ENCODE measurements at regions not wholly inside any gene's neighbourhood (a gene's known extent, or its start where the extent isn't known, plus 50 kb on each side); places are given as distances from the start of the nearest gene placed in this dataset.
"Not testable (repeated sequence)": the region's sequence is repeated elsewhere in the genome, so short reads cannot be mapped to it uniquely, and the experiment has no call there.

DNA sequence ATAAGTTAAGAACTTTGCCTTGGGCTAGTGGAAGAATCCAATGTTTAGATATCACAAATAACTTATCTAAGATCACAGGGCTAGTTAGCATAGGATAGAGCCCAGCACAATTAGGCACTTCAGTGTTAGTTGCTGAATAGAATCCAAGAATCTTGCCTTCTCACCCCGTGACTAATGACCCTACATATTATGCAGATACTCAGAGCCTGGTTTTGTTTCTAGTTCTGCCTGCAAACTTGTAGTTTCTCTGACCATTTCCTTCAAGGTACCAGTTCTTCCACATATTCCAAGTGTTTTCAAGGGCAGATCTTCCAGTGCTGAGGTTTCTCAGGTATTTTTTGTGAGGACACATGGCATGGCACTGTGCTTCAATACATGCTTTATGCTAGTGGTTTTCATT, 239.3 kb downstream of the KCNK2 start:
- no peak overlapping the region for H3K27ac Mint-ChIP-seq (ENCODE audit: low read depth, unreplicated experiment)
- BruUV-seq (replicated peaks) = no TSS peak
- intact Hi-C loops (cut with micrococcal nuclease) = no loop called here
- no peaks in the 10 kb centered on the region for H3K36me3 Mint-ChIP-seq (ENCODE audit: insufficient read depth, unreplicated experiment)
- no peak for DNase-seq (ENCODE audit: unreplicated experiment)
- peaks cover 16% of the 10 kb centered on the region for H3K9me3 Mint-ChIP-seq (ENCODE audit: unreplicated experiment)
- H3K4me1 Mint-ChIP-seq (ENCODE audit: insufficient read depth, unreplicated experiment) = no peaks in the 10 kb centered on the region
- H3K27me3 Mint-ChIP-seq (ENCODE audit: insufficient read depth, unreplicated experiment) = no peaks in the 10 kb centered on the region
- POLR2A ChIA-PET = no interaction called here
- no peak for TF ChIP-seq CTCF (IDR thresholded peaks at IDR 0.05; ENCODE audit: unreplicated experiment)
- no peak overlapping the region for H3K4me3 Mint-ChIP-seq (ENCODE audit: unreplicated experiment)
- CTCF ChIA-PET = interaction anchor here (0.6 kb wide), 1 partner anchor 34 kb away, joined by 3 read pairs; no protein-coding TSS in a partner anchor

DNA sequence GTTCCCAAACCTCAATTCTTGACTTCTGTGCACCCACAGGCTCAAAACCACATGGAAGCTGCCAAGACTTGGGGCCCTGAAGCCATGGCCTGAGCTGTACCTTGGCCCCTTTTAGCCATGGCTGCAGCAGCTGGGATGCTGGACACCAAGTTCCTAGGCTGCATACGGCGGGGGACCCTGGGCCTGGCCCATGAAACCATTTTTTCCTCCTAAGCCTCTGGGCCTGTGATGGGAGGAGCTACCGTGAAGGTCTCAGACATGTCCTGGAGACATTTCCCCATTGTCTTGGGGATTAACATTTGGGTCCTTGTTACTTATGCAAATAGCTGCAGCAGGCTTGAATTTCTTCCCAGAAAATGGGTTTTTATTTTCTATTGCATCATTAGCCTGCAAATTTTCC, 241.5 kb downstream of the KCNK2 start:
- POLR2A ChIA-PET; H3K4me1 Mint-ChIP-seq (ENCODE audit: insufficient read depth, unreplicated experiment); H3K4me3 Mint-ChIP-seq (ENCODE audit: unreplicated experiment); intact Hi-C loops (cut with micrococcal nuclease); H3K9me3 Mint-ChIP-seq (ENCODE audit: unreplicated experiment); H3K36me3 Mint-ChIP-seq (ENCODE audit: insufficient read depth, unreplicated experiment); H3K27me3 Mint-ChIP-seq (ENCODE audit: insufficient read depth, unreplicated experiment); H3K27ac Mint-ChIP-seq (ENCODE audit: low read depth, unreplicated experiment); BruUV-seq (replicated peaks); DNase-seq (ENCODE audit: unreplicated experiment): not testable (repeated sequence)
- CTCF ChIA-PET = interaction anchor here (0.6 to 1.3 kb wide), 2 partner anchors 11 to 197 kb away, joined by 4 to 8 read pairs; no protein-coding TSS in a partner anchor

DNA sequence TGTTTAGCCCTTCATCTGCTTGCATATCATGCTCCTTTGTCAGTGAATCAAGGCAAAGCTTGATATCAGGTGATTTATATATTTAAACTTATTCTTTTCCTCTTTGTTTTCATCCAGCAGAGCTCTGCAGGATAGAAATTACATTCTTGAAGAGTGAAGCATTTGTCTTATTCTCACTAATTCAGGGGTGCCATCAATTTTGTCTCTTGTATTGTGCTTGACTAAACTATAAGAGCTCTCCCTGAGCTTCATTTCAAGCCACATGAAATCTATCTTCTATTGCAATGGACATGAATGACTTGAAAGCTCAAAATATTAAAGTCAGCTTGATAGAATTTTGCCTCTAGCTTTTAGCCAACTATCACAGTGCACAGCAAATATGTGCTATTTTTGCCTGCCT, 236.7 kb upstream of the KCTD3 start:
- H3K27me3 Mint-ChIP-seq (ENCODE audit: insufficient read depth, unreplicated experiment) = no peaks in the 10 kb centered on the region
- intact Hi-C loops (cut with micrococcal nuclease) = no loop called here
- no peaks in the 10 kb centered on the region for H3K36me3 Mint-ChIP-seq (ENCODE audit: insufficient read depth, unreplicated experiment)
- H3K4me1 Mint-ChIP-seq (ENCODE audit: insufficient read depth, unreplicated experiment) = no peaks in the 10 kb centered on the region
- ChIA-PET CTCF (interaction anchor here (0.6 to 0.8 kb wide), 3 partner anchors 18 to 292 kb away, joined by 3 to 4 read pairs (median 4); no protein-coding TSS in a partner anchor), POLR2A (interaction anchor here (0.6 kb wide), 1 partner anchor 46 kb away, joined by 3 read pairs; no protein-coding TSS in a partner anchor)
- H3K27ac Mint-ChIP-seq (ENCODE audit: low read depth, unreplicated experiment) = no peak overlapping the region
- DNase-seq (ENCODE audit: unreplicated experiment) = no peak
- TF ChIP-seq CTCF (IDR thresholded peaks at IDR 0.05; ENCODE audit: unreplicated experiment) = no peak
- H3K4me3 Mint-ChIP-seq (ENCODE audit: unreplicated experiment) = no peak overlapping the region
- BruUV-seq (replicated peaks) = no TSS peak
- H3K9me3 Mint-ChIP-seq (ENCODE audit: unreplicated experiment) = no peaks in the 10 kb centered on the region

DNA sequence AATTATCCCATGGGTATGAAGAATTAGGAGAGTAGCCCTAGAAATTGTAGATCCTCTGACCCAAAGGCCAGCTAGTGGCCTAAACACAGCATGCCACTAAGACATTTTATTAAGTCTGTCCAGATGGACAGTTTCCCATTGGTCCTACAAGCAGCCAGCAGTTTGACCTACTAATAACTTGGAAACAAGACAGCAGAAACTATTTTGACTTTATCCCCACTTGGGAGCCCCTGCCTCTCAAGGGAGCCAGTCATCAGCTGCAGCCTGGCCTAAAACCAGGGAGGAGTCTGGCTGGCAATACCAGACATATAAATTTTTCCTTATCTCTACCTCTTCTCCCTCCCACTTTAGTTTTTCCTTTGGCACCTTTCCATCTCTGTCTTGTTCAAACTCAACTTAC, 222.6 kb upstream of the KCTD3 start:
- no TSS peak for BruUV-seq (replicated peaks)
- no peaks in the 10 kb centered on the region for H3K9me3 Mint-ChIP-seq (ENCODE audit: unreplicated experiment)
- H3K36me3 Mint-ChIP-seq (ENCODE audit: insufficient read depth, unreplicated experiment) = no peaks in the 10 kb centered on the region
- no peak for DNase-seq (ENCODE audit: unreplicated experiment)
- no peak for TF ChIP-seq CTCF (IDR thresholded peaks at IDR 0.05; ENCODE audit: unreplicated experiment)
- intact Hi-C loops (cut with micrococcal nuclease) = no loop called here
- H3K4me3 Mint-ChIP-seq (ENCODE audit: unreplicated experiment) = no peak overlapping the region
- H3K27ac Mint-ChIP-seq (ENCODE audit: low read depth, unreplicated experiment) = no peak overlapping the region
- no peaks in the 10 kb centered on the region for H3K27me3 Mint-ChIP-seq (ENCODE audit: insufficient read depth, unreplicated experiment)
- no peaks in the 10 kb centered on the region for H3K4me1 Mint-ChIP-seq (ENCODE audit: insufficient read depth, unreplicated experiment)
- CTCF ChIA-PET = interaction anchor here (0.5 kb wide), 1 partner anchor 119 kb away, joined by 3 read pairs; no protein-coding TSS in a partner anchor
- POLR2A ChIA-PET = interaction anchor here (0.8 kb wide), 1 partner anchor 9 kb away, joined by 4 read pairs; no protein-coding TSS in a partner anchor

GRCh38 chr1:215345208-215345607, 221.9 kb upstream of the KCTD3 start:
- Mint-ChIP-seq H3K4me3 (ENCODE audit: unreplicated experiment) (no peak overlapping the region), H3K9me3 (ENCODE audit: unreplicated experiment) (no peaks in the 10 kb centered on the region), H3K36me3 (ENCODE audit: insufficient read depth, unreplicated experiment) (no peaks in the 10 kb centered on the region), H3K27ac (ENCODE audit: low read depth, unreplicated experiment) (no peak overlapping the region), H3K27me3 (ENCODE audit: insufficient read depth, unreplicated experiment) (no peaks in the 10 kb centered on the region), H3K4me1 (ENCODE audit: insufficient read depth, unreplicated experiment) (no peaks in the 10 kb centered on the region)
- TF ChIP-seq CTCF (IDR thresholded peaks at IDR 0.05; ENCODE audit: unreplicated experiment) = no peak
- intact Hi-C loops (cut with micrococcal nuclease) = loop anchor here (5.0 kb wide), 1 partner anchor 157 kb away; no protein-coding TSS in a partner anchor
- DNase-seq (ENCODE audit: unreplicated experiment) = no peak
- POLR2A ChIA-PET = no interaction called here
- no TSS peak for BruUV-seq (replicated peaks)
- CTCF ChIA-PET = interaction anchor here (0.5 kb wide), 1 partner anchor 118 kb away, joined by 3 read pairs; no protein-coding TSS in a partner anchor

Data from MCF 10A (cell line).